ENCODE measurements at regions not wholly inside any gene's neighbourhood (a gene's known extent, or its start where the extent isn't known, plus 50 kb on each side); places are given as distances from the start of the nearest gene placed in this dataset.

DNA sequence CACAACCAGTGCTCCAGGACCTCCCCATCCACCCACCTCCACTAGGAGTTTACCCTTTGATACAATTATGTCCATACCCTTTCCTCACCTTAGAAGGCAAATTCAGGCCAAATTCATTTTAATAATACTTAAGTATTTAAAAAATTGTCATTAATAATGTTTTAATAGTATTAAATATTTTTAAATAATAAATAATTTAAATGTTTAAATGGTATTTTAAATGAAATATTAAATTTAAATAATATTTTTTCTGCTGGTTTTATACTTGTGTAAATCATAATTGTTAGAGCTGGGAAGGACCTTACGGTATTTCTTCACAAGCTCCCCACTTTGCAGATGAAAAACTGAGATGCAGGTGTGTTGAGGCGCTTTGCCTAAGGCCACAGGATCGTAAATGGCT, 67.8 kb downstream of the NRN1 start:
- Histone ChIP-seq H2AFZ (no peak overlapping the region), H3K9me3 (ENCODE audit: control insufficient read depth, low read length) (no peaks in the 10 kb centered on the region), H3K27ac (no peak overlapping the region), H3K27me3 (ENCODE audit: control insufficient read depth, insufficient read depth, low read length) (no peaks in the 10 kb centered on the region), H3K36me3 (ENCODE audit: control insufficient read depth, insufficient read depth, low read length) (no peaks in the 10 kb centered on the region), H3K4me2 (ENCODE audit: low read length) (no peak overlapping the region), H3K79me2 (no peaks in the 10 kb centered on the region), H3K4me1 (no peaks in the 10 kb centered on the region), H3K9ac (no peak overlapping the region), H3K4me3 (ENCODE audit: low read depth, low read length) (no peak overlapping the region)
- TF ChIP-seq, protein P1, sequence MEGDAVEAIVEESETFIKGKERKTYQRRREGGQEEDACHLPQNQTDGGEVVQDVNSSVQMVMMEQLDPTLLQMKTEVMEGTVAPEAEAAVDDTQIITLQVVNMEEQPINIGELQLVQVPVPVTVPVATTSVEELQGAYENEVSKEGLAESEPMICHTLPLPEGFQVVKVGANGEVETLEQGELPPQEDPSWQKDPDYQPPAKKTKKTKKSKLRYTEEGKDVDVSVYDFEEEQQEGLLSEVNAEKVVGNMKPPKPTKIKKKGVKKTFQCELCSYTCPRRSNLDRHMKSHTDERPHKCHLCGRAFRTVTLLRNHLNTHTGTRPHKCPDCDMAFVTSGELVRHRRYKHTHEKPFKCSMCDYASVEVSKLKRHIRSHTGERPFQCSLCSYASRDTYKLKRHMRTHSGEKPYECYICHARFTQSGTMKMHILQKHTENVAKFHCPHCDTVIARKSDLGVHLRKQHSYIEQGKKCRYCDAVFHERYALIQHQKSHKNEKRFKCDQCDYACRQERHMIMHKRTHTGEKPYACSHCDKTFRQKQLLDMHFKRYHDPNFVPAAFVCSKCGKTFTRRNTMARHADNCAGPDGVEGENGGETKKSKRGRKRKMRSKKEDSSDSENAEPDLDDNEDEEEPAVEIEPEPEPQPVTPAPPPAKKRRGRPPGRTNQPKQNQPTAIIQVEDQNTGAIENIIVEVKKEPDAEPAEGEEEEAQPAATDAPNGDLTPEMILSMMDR (IDR thresholded peaks at IDR 0.05): no peak

DNA sequence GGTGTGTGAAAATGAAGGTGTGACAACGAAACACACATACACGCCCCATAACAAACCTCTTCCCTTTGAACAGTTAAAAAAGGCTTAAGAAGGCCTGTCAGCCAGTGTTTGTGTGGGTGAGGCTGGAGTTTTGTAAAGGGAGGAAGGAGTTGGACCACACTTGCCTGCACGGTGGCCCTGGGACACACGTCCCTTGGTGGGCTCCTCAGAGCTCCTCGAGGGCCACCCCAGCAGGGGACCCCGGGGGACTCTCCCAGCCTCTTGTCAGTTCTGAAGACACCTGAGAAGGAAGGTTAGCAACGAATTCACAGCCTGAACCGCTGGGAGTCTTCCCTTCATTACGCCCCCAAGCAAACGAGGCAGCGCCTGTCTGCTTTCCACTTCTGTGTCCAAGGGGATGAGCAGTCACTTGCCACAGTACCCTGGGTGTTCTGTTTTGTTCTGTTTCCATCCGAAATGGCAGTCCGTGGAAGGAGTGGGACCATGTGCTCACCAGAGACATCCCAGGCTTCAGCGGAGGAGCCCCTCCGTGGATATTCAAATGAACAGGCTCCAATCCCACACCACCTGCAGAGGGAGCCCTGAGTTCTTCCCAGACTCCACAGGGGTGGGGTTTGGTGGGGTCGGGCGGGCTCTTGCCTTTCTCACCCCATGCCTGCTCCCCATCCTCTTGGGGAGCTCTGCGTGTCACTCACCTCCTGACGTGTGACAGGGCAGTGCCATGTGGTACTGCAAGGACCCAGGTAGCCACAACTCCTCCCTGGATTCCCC, 68.6 kb downstream of the NRN1 start:
- Histone ChIP-seq H2AFZ (no peak overlapping the region), H3K4me2 (ENCODE audit: low read length) (no peak overlapping the region), H3K4me3 (ENCODE audit: low read depth, low read length) (no peak overlapping the region), H3K4me1 (no peaks in the 10 kb centered on the region), H3K9ac (no peak overlapping the region), H3K9me3 (ENCODE audit: control insufficient read depth, low read length) (no peaks in the 10 kb centered on the region), H3K36me3 (ENCODE audit: control insufficient read depth, insufficient read depth, low read length) (no peaks in the 10 kb centered on the region), H3K27ac (no peak overlapping the region), H3K27me3 (ENCODE audit: control insufficient read depth, insufficient read depth, low read length) (no peaks in the 10 kb centered on the region), H3K79me2 (no peaks in the 10 kb centered on the region)
- TF ChIP-seq, protein P1 (IDR thresholded peaks at IDR 0.05): no peak

DNA sequence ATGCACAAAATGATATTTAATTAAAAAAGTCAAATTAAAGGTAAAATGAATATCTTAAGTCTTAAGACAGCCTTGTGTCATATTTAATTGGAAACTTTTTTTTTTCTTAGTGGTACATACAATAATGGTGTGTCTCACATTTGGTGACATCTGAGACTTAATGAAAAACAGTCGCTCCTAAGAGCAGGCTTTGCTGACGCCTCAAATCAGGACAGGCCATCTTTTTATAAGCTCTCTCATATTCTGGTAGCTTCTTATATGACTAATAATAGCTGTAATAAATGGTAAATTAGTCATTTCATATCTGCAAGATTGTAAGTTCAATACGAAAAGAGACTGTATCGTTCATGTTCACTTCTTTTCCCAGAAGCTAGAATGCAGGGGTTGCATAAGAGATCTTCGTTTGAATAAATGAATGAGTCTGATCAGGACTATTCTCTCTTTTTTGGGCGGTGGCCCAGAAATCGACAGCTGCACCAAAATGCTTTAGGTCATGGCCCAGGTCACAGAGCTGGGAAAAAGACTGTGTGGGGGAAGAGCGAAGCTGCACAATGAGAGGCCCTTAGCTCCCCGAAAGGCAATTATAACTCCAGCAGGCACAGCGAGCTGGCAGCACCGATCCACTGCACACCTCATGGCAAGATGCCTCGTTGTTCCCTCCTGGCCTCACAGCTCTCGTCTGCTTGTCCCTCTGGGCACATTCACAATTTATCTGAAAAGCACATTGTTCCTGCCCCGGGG, 69.4 kb downstream of the NRN1 start:
- Histone ChIP-seq H3K9me3 (ENCODE audit: control insufficient read depth, low read length) (no peaks in the 10 kb centered on the region), H3K4me3 (ENCODE audit: low read depth, low read length) (no peak overlapping the region), H3K27me3 (ENCODE audit: control insufficient read depth, insufficient read depth, low read length) (no peaks in the 10 kb centered on the region), H3K4me2 (ENCODE audit: low read length) (no peak overlapping the region), H3K27ac (no peak overlapping the region), H3K4me1 (no peaks in the 10 kb centered on the region), H2AFZ (no peak overlapping the region), H3K36me3 (ENCODE audit: control insufficient read depth, insufficient read depth, low read length) (no peaks in the 10 kb centered on the region), H3K79me2 (no peaks in the 10 kb centered on the region), H3K9ac (no peak overlapping the region)
- TF ChIP-seq, protein P1 (IDR thresholded peaks at IDR 0.05): no peak

DNA sequence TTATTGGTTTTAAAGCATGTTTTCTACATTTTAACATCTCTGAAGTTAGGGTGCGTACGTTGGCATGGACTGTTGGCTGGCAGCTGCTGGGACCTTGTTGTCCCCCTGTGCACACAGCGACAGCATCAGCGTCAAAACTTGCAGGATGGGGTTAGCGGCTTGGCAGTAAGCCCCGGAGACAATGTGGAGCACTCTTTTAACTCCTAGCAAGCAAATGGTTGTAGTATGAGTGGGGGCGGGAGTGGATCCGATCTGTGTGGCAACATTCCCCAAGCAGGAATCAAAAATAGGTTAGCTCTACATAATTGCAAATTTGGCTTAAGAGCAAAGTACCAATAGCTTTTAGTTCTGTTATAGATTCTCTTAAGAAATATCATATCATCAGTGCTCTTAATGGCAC, 70.1 kb downstream of the NRN1 start:
- Histone ChIP-seq H3K4me2 (ENCODE audit: low read length) (no peak overlapping the region), H2AFZ (no peak overlapping the region), H3K79me2 (no peaks in the 10 kb centered on the region), H3K36me3 (ENCODE audit: control insufficient read depth, insufficient read depth, low read length) (no peaks in the 10 kb centered on the region), H3K4me1 (no peaks in the 10 kb centered on the region), H3K9me3 (ENCODE audit: control insufficient read depth, low read length) (no peaks in the 10 kb centered on the region), H3K27me3 (ENCODE audit: control insufficient read depth, insufficient read depth, low read length) (no peaks in the 10 kb centered on the region), H3K9ac (no peak overlapping the region), H3K27ac (no peak overlapping the region), H3K4me3 (ENCODE audit: low read depth, low read length) (no peak overlapping the region)
- TF ChIP-seq, protein P1 (IDR thresholded peaks at IDR 0.05): no peak
